GM20000 (cell line): ENCODE measurements at regions not wholly inside any gene's neighbourhood (a gene's known extent, or its start where the extent isn't known, plus 50 kb on each side); places are given as distances from the start of the nearest gene placed in this dataset.

Experiments
- DNase-seq: peaks from one replicate; pipeline ENCODE4 v3.0.0; 2012; ENCODE audit warnings: low spot score
- CTCF ChIP-seq: IDR thresholded peaks from 2 replicates; pipeline ENCODE4 v1.5.1; 2012; ENCODE audit warnings: mild to moderate bottlenecking, control low read depth; ENCODE audit errors: extremely low read depth, missing control alignments

- no peak for DNase-seq
- TF ChIP-seq CTCF: no peak
Observed at GRCh38 chr11:91691872-91692271, 532.7 kb upstream of the FAT3 start.

GRCh38 chr11:91688672-91689071 lies 535.9 kb upstream of the FAT3 start:
- DNase-seq: no peak
- no peak for TF ChIP-seq CTCF

DNA sequence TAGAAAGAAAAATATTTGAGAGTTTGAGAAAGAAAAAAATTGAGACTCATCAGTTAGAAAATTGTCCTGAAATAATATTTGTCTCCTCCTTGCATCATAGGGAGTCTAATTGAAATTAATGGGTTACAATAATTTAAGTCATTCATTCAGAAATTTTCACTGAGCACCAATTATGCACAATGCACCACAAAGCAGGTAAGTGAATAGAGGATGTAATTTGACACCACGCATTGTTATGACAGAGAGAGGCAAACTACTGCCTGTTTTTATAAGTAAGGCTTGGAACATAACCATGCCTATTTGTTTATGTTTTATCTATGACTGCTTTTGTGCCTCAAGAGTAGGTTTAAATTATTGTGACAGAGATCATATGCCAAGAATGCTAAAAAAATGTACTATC lies 537.9 kb upstream of the FAT3 start:
- TF ChIP-seq CTCF: no peak
- DNase-seq: no peak

DNA sequence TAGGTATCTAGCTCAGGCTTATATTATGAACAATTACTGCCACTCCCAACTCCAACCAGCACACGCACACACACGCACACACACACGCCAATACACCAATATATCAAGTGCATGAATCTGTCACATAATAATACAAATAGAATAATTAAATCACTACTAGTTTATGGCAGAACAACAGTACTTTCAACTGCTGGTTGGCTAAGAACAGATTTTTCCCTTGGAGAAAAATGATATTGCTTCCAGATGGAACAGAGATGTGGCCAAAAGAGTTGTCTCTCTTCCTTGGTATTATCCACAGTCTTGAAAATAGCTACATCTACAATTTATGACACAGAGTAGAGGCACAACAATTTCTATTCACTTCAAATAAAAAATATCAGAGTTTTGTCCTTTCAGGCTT lies 538.3 kb upstream of the FAT3 start:
- no peak for DNase-seq
- TF ChIP-seq CTCF: no peak

GRCh38 chr11:91673705-91674104 lies 550.9 kb upstream of the FAT3 start:
- no peak for DNase-seq
- no peak for TF ChIP-seq CTCF

DNA sequence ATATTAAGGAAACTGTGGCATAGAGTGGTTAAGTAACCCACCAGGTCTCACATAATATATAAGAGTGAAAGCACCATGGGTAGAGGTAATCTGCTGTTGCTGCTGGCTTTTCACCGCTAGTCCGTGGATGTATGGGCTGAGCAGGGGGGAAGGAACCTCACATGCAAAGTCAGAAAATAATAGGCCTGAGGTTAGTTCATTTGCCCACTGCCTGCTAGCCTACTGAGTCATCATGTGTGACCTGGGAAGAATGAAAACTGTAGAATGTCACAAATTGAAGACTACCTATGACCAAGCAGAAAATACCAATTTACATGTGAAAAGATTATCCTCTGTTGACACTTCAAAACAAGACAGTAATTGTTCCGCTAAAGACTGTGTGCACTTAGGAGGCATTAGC lies 560.1 kb upstream of the FAT3 start:
- TF ChIP-seq CTCF: no peak

DNA sequence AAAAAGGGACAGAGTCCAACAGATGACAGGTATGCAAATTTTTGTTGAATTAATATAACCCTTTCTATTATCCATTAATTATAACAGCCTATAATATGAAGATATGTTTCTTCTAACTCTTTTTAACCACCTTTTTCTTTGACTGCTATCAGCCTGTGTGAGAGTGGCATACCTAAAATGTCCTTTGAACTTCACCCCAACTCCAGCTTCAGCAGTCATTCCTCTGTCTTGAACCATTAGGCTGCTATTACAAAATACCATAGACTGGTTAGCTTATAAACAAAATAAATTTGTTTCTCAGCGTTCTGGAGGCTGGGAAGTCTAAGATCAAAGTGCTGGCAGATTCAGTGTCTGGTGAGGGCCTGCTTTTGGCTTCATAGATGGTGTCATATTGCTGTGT lies 564.6 kb upstream of the FAT3 start:
- TF ChIP-seq CTCF: no peak
- DNase-seq: no peak

More for the DNA sequence above, 560.1 kb upstream of the FAT3 start:
- no peak for DNase-seq

GRCh38 chr11:91654686-91655085 lies 569.9 kb upstream of the FAT3 start:
- DNase-seq: no peak
- no peak for TF ChIP-seq CTCF
